ENCODE measurements at regions not wholly inside any gene's neighbourhood (a gene's known extent, or its start where the extent isn't known, plus 50 kb on each side); places are given as distances from the start of the nearest gene placed in this dataset.
A peak's percentile ranks its signal among the peaks of the same experiment; 100 is the strongest.

GRCh38 chr1:143611159-143611558 is 360.6 kb downstream of the FAM72C start:
- TF ChIP-seq CTCF (conservative IDR thresholded peaks at IDR 0.05; ENCODE audit: low read depth in 2 of 2) (peak; percentile 7 to 25; a peak in 1 of 4 replicates), EZH2 (IDR thresholded peaks at IDR 0.05; ENCODE audit: low read depth, unreplicated experiment) (no peak), EZH2phosphoT487 (IDR thresholded peaks at IDR 0.05; ENCODE audit: unreplicated experiment) (no peak), CREB1 (CRISPR knock-in tag; IDR thresholded peaks at IDR 0.05; ENCODE audit: low read depth) (no peak), POLR2AphosphoS5 (IDR thresholded peaks at IDR 0.05; ENCODE audit: low read depth) (no peak), JUNB (IDR thresholded peaks at IDR 0.05; ENCODE audit: unreplicated experiment) (no peak), REST (IDR thresholded peaks at IDR 0.05; ENCODE audit: unreplicated experiment) (no peak)

Data from GM23338 (cell line).